GM19043 (cell line): ENCODE measurements at regions not wholly inside any gene's neighbourhood (a gene's known extent, or its start where the extent isn't known, plus 50 kb on each side); places are given as distances from the start of the nearest gene placed in this dataset.

Source experiments
- ATAC-seq: cut with Tn5 transposase; IDR thresholded peaks from one replicate; pipeline ENCODE4 v1.9.1; 2021; ENCODE audit warnings: low read depth; ENCODE audit not compliant: unreplicated experiment

GRCh38 chr14:51501746-51502145 lies 150.0 kb upstream of the FRMD6 start:
- ATAC-seq, result no peak

GRCh38 chr14:51504669-51505068 lies 147.0 kb upstream of the FRMD6 start:
- ATAC-seq, result no peak

- no peak for ATAC-seq
Observed at GRCh38 chr14:51507511-51507905, 144.2 kb upstream of the FRMD6 start.

GRCh38 chr14:51507906-51508511 lies 143.7 kb upstream of the FRMD6 start:
- ATAC-seq, result no peak

- no peak for ATAC-seq
Observed at GRCh38 chr14:51511265-51511664, 140.4 kb upstream of the FRMD6 start.

- ATAC-seq, result no peak
Observed at GRCh38 chr14:51512316-51512715, 139.4 kb upstream of the FRMD6 start.

GRCh38 chr14:51513281-51513680 lies 138.4 kb upstream of the FRMD6 start:
- ATAC-seq, result no peak

GRCh38 chr14:51513933-51514332 lies 137.8 kb upstream of the FRMD6 start:
- no peak for ATAC-seq

GRCh38 chr14:51515611-51516010 lies 136.1 kb upstream of the FRMD6 start:
- no peak for ATAC-seq

GRCh38 chr14:51516706-51517395 lies 134.9 kb upstream of the FRMD6 start:
- no peak for ATAC-seq

GRCh38 chr14:51518280-51518679 lies 133.4 kb upstream of the FRMD6 start:
- ATAC-seq, result no peak

- no peak for ATAC-seq
Observed at GRCh38 chr14:51518711-51519110, 133.0 kb upstream of the FRMD6 start.

- ATAC-seq, result no peak
Observed at GRCh38 chr14:51520087-51520486, 131.6 kb upstream of the FRMD6 start.

- ATAC-seq, result no peak
Observed at GRCh38 chr14:51521764-51522163, 129.9 kb upstream of the FRMD6 start.

GRCh38 chr14:51523243-51523642 lies 128.5 kb upstream of the FRMD6 start:
- ATAC-seq, result no peak

- ATAC-seq, result no peak
Observed at GRCh38 chr14:51525739-51526138, 126.0 kb upstream of the FRMD6 start.

- no peak for ATAC-seq
Observed at GRCh38 chr14:51527073-51527472, 124.6 kb upstream of the FRMD6 start.

- no peak for ATAC-seq
Observed at GRCh38 chr14:51529736-51530135, 122.0 kb upstream of the FRMD6 start.

GRCh38 chr14:51533160-51533559 lies 118.5 kb upstream of the FRMD6 start:
- ATAC-seq, result no peak

- ATAC-seq, result no peak
Observed at GRCh38 chr14:51533872-51534553, 117.7 kb upstream of the FRMD6 start.

- ATAC-seq, result no peak
Observed at GRCh38 chr14:51534610-51535011, 117.1 kb upstream of the FRMD6 start.
